ENCODE measurements at regions not wholly inside any gene's neighbourhood (a gene's known extent, or its start where the extent isn't known, plus 50 kb on each side); places are given as distances from the start of the nearest gene placed in this dataset.

DNA sequence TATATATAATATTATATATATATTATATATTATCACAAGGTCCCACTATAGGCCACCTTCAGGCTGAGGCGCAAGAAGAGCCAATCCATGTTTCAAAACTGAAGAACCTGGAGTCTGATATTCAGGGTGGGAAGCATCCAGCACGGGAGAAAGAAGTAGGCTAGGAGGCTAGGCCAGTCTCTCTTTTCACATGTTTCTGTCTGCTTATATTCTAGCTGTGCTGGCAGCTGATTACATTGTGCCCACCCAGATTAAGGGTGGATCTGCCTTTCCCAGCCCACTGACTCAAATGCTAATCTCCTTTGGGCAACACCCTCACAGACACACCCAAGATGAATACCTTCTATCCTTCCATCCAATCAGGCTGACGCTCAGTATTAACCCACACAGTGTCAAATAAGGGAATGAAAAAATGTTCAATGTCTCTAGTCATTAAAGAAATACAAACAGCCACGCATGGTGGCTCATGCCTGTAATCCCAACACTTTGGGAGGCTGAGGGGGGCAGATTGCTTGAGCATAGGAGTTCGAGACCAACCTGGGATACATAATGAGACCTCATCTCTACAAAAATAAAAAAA, 135.4 kb upstream of the PCBD1 start:
- H3K36me3 ChIP-seq: no peaks in the 10 kb centered on the region
- no peaks in the 10 kb centered on the region for H3K27me3 ChIP-seq (replicated peaks; ENCODE audit: insufficient read depth)
- DNase-seq (ENCODE audit: low spot score) (no peak), ATAC-seq (ENCODE audit: insufficient number of reproducible peaks, low FRiP score, low read depth) (no peak)
- no peaks in the 10 kb centered on the region for H3K4me1 ChIP-seq (ENCODE audit: control insufficient read depth in 1 of 2, low read depth in 2 of 2)
- TF ChIP-seq, protein P1, sequence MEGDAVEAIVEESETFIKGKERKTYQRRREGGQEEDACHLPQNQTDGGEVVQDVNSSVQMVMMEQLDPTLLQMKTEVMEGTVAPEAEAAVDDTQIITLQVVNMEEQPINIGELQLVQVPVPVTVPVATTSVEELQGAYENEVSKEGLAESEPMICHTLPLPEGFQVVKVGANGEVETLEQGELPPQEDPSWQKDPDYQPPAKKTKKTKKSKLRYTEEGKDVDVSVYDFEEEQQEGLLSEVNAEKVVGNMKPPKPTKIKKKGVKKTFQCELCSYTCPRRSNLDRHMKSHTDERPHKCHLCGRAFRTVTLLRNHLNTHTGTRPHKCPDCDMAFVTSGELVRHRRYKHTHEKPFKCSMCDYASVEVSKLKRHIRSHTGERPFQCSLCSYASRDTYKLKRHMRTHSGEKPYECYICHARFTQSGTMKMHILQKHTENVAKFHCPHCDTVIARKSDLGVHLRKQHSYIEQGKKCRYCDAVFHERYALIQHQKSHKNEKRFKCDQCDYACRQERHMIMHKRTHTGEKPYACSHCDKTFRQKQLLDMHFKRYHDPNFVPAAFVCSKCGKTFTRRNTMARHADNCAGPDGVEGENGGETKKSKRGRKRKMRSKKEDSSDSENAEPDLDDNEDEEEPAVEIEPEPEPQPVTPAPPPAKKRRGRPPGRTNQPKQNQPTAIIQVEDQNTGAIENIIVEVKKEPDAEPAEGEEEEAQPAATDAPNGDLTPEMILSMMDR (IDR thresholded peaks at IDR 0.05): no peak
- H3K4me3 ChIP-seq: no peak overlapping the region
- no peak overlapping the region for H3K27ac ChIP-seq
- H3K9me3 ChIP-seq: no peaks in the 10 kb centered on the region

DNA sequence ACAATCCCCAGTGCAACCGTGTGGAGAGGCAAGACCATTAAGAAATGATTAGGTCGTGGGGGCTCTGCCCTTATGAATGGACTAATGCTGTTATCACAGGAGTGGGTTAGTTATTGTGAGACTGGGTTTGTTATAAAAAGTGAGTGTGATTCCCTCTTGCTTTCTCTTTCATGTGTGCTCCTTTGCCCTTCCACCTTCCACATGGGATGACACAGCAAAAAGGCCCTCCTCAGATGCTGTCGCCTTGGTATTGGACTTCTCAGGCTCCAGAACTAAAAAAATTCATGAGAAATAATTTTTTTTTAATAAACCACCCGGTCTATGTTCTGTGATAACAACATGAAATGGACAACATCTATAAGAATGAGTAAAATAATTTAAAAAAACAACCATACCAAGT, 136.1 kb upstream of the PCBD1 start:
- Histone ChIP-seq H3K4me1 (ENCODE audit: control insufficient read depth in 1 of 2, low read depth in 2 of 2) (no peaks in the 10 kb centered on the region), H3K36me3 (no peaks in the 10 kb centered on the region), H3K27ac (no peak overlapping the region), H3K9me3 (no peaks in the 10 kb centered on the region), H3K4me3 (no peak overlapping the region), H3K27me3 (replicated peaks; ENCODE audit: insufficient read depth) (no peaks in the 10 kb centered on the region)
- ATAC-seq (ENCODE audit: insufficient number of reproducible peaks, low FRiP score, low read depth): no peak
- DNase-seq (ENCODE audit: low spot score): no peak
- TF ChIP-seq, protein P1 (IDR thresholded peaks at IDR 0.05): no peak

DNA sequence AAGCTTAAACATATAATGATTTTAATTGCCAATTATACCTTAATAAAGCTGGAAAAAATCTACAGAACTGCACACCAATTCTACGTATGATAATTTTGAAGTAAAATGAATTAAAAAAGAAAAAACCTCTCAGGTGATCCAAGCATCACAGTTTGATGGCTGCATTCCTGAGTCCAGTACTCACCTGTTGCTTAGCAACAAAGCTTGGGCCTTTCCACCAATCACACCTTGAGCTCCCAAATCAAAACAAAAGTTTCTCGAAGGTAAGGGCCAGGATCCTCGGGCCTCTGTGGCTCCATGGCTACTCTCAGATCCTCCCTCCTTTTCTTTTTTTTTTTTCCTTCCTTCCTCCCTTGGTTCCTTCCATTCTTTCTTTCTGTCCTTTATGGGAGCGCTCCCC, 137.2 kb upstream of the PCBD1 start:
- H3K4me1 ChIP-seq (ENCODE audit: control insufficient read depth in 1 of 2, low read depth in 2 of 2): no peaks in the 10 kb centered on the region
- no peaks in the 10 kb centered on the region for H3K9me3 ChIP-seq
- no peaks in the 10 kb centered on the region for H3K27me3 ChIP-seq (replicated peaks; ENCODE audit: insufficient read depth)
- no peak overlapping the region for H3K27ac ChIP-seq
- ATAC-seq (ENCODE audit: insufficient number of reproducible peaks, low FRiP score, low read depth) (no peak), DNase-seq (ENCODE audit: low spot score) (no peak)
- no peak overlapping the region for H3K4me3 ChIP-seq
- TF ChIP-seq, protein P1 (IDR thresholded peaks at IDR 0.05): no peak
- no peaks in the 10 kb centered on the region for H3K36me3 ChIP-seq

DNA sequence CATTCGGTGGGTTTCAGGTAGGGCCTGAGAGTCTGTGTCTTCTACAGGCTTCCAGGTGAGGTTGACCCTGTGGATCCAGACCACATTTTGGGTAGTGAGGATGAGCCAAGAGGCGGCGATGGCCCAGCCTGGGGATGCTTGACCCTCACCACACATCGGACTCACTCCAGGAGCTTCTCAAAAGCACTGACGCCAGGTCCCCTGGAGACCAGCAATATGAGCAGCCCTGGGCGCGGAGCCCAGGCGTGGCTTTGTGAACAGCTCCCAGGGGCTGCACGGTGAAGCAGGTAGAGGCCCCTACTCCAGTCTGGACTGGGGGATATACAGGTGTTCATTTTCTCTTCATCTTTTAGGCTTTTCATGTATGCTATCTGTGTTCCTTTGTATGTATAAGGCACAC, 139.7 kb upstream of the PCBD1 start:
- DNase-seq (ENCODE audit: low spot score): no peak
- H3K27me3 ChIP-seq (replicated peaks; ENCODE audit: insufficient read depth): no peaks in the 10 kb centered on the region
- no peak for ATAC-seq (ENCODE audit: insufficient number of reproducible peaks, low FRiP score, low read depth)
- H3K4me3 ChIP-seq: no peak overlapping the region
- H3K9me3 ChIP-seq: no peaks in the 10 kb centered on the region
- H3K27ac ChIP-seq: no peak overlapping the region
- TF ChIP-seq, protein P1 (IDR thresholded peaks at IDR 0.05): no peak
- H3K36me3 ChIP-seq: no peaks in the 10 kb centered on the region
- no peaks in the 10 kb centered on the region for H3K4me1 ChIP-seq (ENCODE audit: control insufficient read depth in 1 of 2, low read depth in 2 of 2)

DNA sequence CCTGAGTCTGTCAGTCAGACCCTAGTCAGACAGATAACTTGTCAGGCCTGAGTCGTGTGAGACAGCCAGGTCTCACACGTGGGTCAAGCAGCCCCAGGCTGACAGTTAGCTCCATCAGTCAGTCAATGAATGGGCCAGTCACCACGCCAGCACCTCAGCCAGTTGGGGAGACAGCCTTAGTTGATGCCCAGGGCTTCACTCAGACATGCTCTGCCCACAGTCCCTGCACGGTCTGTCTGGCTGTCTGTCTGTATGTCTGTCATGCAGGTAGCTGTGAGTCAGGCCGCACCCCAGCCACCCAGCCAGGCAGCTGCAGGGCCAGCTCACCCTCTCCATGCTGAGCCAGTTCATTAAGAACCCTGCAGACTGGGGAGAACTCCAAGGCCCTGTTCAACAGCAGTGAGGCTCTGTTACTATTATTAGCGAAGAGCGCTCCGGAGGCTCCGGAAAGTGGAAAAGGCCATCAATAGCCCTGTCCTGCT, 141.1 kb upstream of the PCBD1 start:
- Histone ChIP-seq H3K4me1 (ENCODE audit: control insufficient read depth in 1 of 2, low read depth in 2 of 2) (no peaks in the 10 kb centered on the region), H3K4me3 (no peak overlapping the region), H3K9me3 (no peaks in the 10 kb centered on the region), H3K27me3 (replicated peaks; ENCODE audit: insufficient read depth) (no peaks in the 10 kb centered on the region), H3K36me3 (no peaks in the 10 kb centered on the region), H3K27ac (no peak overlapping the region)
- TF ChIP-seq, protein P1 (IDR thresholded peaks at IDR 0.05): no peak
- no peak for ATAC-seq (ENCODE audit: insufficient number of reproducible peaks, low FRiP score, low read depth)
- DNase-seq (ENCODE audit: low spot score): no peak

All from thoracic aorta (tissue), 2 donors.